GM12878 (cell line): ENCODE measurements at regions not wholly inside any gene's neighbourhood (a gene's known extent, or its start where the extent isn't known, plus 50 kb on each side); places are given as distances from the start of the nearest gene placed in this dataset.

Source experiments
- ATAC-seq: fragments of 200-7000 bp; cut with Tn5 transposase; 3 replicates; pipeline ENCODE4 v1.9.1; 2020; ENCODE audit warnings: mild to moderate bottlenecking, moderate library complexity
- BruUV-seq: library from RNA; stranded (reverse); fragments of 400-500 nt; replicated peaks from 2 replicates; lab custom pipeline; 2021; lab: Mats Ljungman, UMichigan
- CTCF ChIA-PET: fragments of 300-600 bp; sonication (Branson Sonifier 250); formaldehyde crosslinking; extraction: SDS; loops from one replicate; lab custom pipeline; 2021; ENCODE audit warnings: inconsistent platforms; lab: Yijun Ruan, JAX
- POLR2A ChIA-PET: fragments of 350-600 bp; formaldehyde crosslinking; extraction: SDS; loops from one replicate; lab custom pipeline; 2021; ENCODE audit warnings: inconsistent platforms; lab: Charles Lee
- RAD21 ChIA-PET: fragments of 300-600 bp; sonication (Branson Sonifier 250); formaldehyde crosslinking; loops from one replicate; lab custom pipeline; 2023; ENCODE audit warnings: antibody characterized with exemption; ENCODE audit not compliant: unreplicated experiment; lab: Charles Lee
- SMC1A ChIA-PET: fragments of 300-600 bp; sonication (Branson Sonifier 250); formaldehyde crosslinking; loops from one replicate; lab custom pipeline; 2023; ENCODE audit not compliant: unreplicated experiment, uncharacterized antibody; lab: Charles Lee
- DNase-seq: peaks from one replicate; pipeline ENCODE4 v3.0.0-alpha.2; 2011; ENCODE audit warnings: low read depth, low spot score
- FAIRE-seq: peaks from 3 replicates; lab custom pipeline; 2011; peaks lifted over from hg19 to GRCh38; lab: Jason Lieb, UNC
- H2AFZ ChIP-seq: 2 replicates; pipeline ENCODE4 v1.6.0; 2011; ENCODE audit warnings: low read depth, low read length, control low read depth; ENCODE audit not compliant: control insufficient read depth
- H3K27ac ChIP-seq: 2 replicates; pipeline ENCODE4 v1.5.1; 2011; ENCODE audit warnings: control low read depth; ENCODE audit not compliant: control insufficient read depth, insufficient read depth
- H3K27me3 ChIP-seq, 2 experiments: replicated peaks in 1 of 2; 2 replicates each; pipeline versions ENCODE4 v1.6.0 to v1.6.1; 2011; ENCODE audit warnings: low read length in 1 of 2; ENCODE audit not compliant: control insufficient read depth in 2 of 2, insufficient read depth in 2 of 2
- H3K36me3 ChIP-seq, 2 experiments: 2 replicates each; pipeline ENCODE4 v1.5.1; 2011; ENCODE audit warnings: low read length in 1 of 2; ENCODE audit not compliant: control insufficient read depth in 2 of 2, insufficient read depth in 2 of 2
- H3K4me1 ChIP-seq: 2 replicates; pipeline ENCODE4 v1.6.1; 2011; ENCODE audit warnings: mild to moderate bottlenecking, low read length, moderate library complexity, mixed read lengths; ENCODE audit not compliant: control insufficient read depth, insufficient read depth
- H3K4me2 ChIP-seq: 2 replicates; pipeline ENCODE4 v1.6.0; 2011; ENCODE audit warnings: control low read depth; ENCODE audit not compliant: control insufficient read depth, insufficient read depth
- H3K4me3 ChIP-seq: fragments of 200-600 bp; sonication (generic); 2 replicates; pipeline ENCODE4 v1.5.1; 2016
- H3K79me2 ChIP-seq: 2 replicates; pipeline ENCODE4 v1.6.0; 2011; ENCODE audit warnings: low read length; ENCODE audit not compliant: control insufficient read depth, insufficient read depth
- H3K9ac ChIP-seq: 2 replicates; pipeline ENCODE4 v1.8.0; 2011; ENCODE audit warnings: low read length, control low read depth, mixed read lengths; ENCODE audit not compliant: control insufficient read depth, insufficient read depth
- H3K9me3 ChIP-seq: replicated peaks from 3 replicates; pipeline ENCODE4 v1.5.1; 2011; ENCODE audit warnings: mild to moderate bottlenecking, low read length; ENCODE audit not compliant: control insufficient read depth, insufficient read depth
- H4K20me1 ChIP-seq: 2 replicates; pipeline ENCODE4 v1.6.0; 2011; ENCODE audit not compliant: control insufficient read depth, insufficient read depth
- FOXK2 ChIP-seq: fragments of 450-650 bp; IDR thresholded peaks from 2 replicates; pipeline ENCODE4 v1.6.1; 2017; ENCODE audit warnings: mild to moderate bottlenecking, moderate library complexity
- IKZF2 ChIP-seq, 2 experiments: fragments of 450-650 bp; IDR thresholded peaks; 2 replicates each; pipeline ENCODE4 v1.6.1; 2017; ENCODE audit warnings: mild to moderate bottlenecking in 2 of 2, moderate library complexity in 2 of 2
- LARP7 ChIP-seq: fragments of 450-650 bp; IDR thresholded peaks from 2 replicates; pipeline ENCODE4 v1.6.1; 2017; ENCODE audit warnings: mild to moderate bottlenecking
- TARDBP ChIP-seq: IDR thresholded peaks from 2 replicates; pipeline ENCODE4 v1.6.1; 2016; ENCODE audit warnings: borderline replicate concordance
- YBX1 ChIP-seq: fragments of 450-650 bp; IDR thresholded peaks from 2 replicates; pipeline ENCODE4 v1.6.1; 2016; ENCODE audit warnings: antibody characterized with exemption
- ZNF622 ChIP-seq: fragments of 450-650 bp; IDR thresholded peaks from 2 replicates; pipeline ENCODE4 v1.6.1; 2017; ENCODE audit warnings: mild to moderate bottlenecking, inconsistent platforms
- WGBS: methylation state at CpG from one replicate; pipeline ENCODE4 v1.1.6; 2016; ENCODE audit warnings: low lambda C conversion rate; ENCODE audit not compliant: insufficient replicate concordance, insufficient coverage; ENCODE audit errors: missing lambda C conversion rate; 5-methylcytosine and 5-hydroxymethylcytosine counted together
- in situ Hi-C: fragments of 300-500 bp; cut with MboI; formaldehyde crosslinking; loops from 9 replicates; pipeline ENCODE4 v1.14.3; 2018; ENCODE audit warnings: mixed read lengths
- intact Hi-C: fragments of 100-400 bp; cut with micrococcal nuclease; formaldehyde crosslinking; loops from one replicate; pipeline ENCODE4 v1.14.2; 2022; ENCODE audit not compliant: unreplicated experiment
- TF ChIP-seq, protein P1 (sequence below): IDR thresholded peaks from 2 replicates; pipeline ENCODE4 v1.6.1; 2011; ENCODE audit warnings: mild to moderate bottlenecking, low read depth, low read length, moderate library complexity; ENCODE audit not compliant: insufficient replicate concordance
- TF ChIP-seq, protein P2 (sequence below): fragments of 450-650 bp; IDR thresholded peaks from 2 replicates; pipeline ENCODE4 v1.6.1; 2017; ENCODE audit warnings: mild to moderate bottlenecking, moderate library complexity
- TF ChIP-seq, protein P3 (sequence below): IDR thresholded peaks from 2 replicates; pipeline ENCODE4 v1.6.1; 2012; ENCODE audit warnings: improper control_type of control experiment, low read depth, low read length; ENCODE audit not compliant: insufficient replicate concordance
- TF ChIP-seq, protein P4 (sequence below): fragments of 450-650 bp; IDR thresholded peaks from 2 replicates; pipeline ENCODE4 v1.6.1; 2017; ENCODE audit warnings: low read depth, mild to moderate bottlenecking, moderate library complexity
- TF ChIP-seq, protein P5 (sequence below): IDR thresholded peaks from 2 replicates; pipeline ENCODE4 v1.6.1; 2012; ENCODE audit warnings: low read depth, low read length, improper control_type of control experiment

DNA sequence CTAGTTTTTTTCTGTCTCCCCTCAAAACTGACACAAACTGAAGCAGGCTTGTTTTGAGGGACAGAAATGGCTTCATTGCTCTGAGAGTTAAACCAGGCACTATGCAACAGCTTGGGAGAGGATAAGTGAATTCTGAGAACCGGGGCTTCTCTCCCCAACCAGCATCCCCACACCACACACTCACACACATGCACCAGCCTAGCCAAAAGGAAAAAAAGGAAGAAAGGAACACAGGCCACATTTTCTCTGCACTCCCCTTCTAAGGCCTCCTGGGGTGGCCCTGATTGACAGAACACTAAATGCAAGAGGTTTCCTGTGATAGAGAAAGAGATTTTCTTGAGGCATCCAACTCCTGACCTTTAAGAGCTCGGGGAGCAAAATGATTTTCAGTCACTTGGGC lies 177.5 kb downstream of the TLE3 start:
- ChIA-PET RAD21 (no interaction called here), CTCF (no interaction called here), POLR2A (no interaction called here), SMC1A (interaction anchor here (1.0 kb wide), 1 partner anchor 10 kb away, joined by 3 read pairs; no protein-coding TSS in a partner anchor)
- no peak overlapping the region for H3K4me2 ChIP-seq
- no peaks in the 10 kb centered on the region for H3K79me2 ChIP-seq
- no TSS peak for BruUV-seq
- intact Hi-C loops (no loop called here), in situ Hi-C loops (no loop called here)
- no peak overlapping the region for H3K4me3 ChIP-seq
- no peaks in the 10 kb centered on the region for H4K20me1 ChIP-seq
- H3K36me3 ChIP-seq = no peaks in the 10 kb centered on the region
- H3K27me3 ChIP-seq = peaks cover 0 to 3% of the 10 kb centered on the region in 2 experiments; a peak in 3 of 4 replicates
- DNase-seq (no peak), FAIRE-seq (no peak), ATAC-seq (no peak)
- no peak overlapping the region for H3K27ac ChIP-seq
- H3K9me3 ChIP-seq = no peaks in the 10 kb centered on the region; the same call in 1 of the 3 replicates
- no peak overlapping the region for H3K9ac ChIP-seq
- 0% methylated on average over 2 of the region's 2 CpGs for WGBS
- H2AFZ ChIP-seq = no peak overlapping the region
- peaks cover 21% of the 10 kb centered on the region for H3K4me1 ChIP-seq
- TF ChIP-seq TARDBP = no peak
- TF ChIP-seq, protein P1, sequence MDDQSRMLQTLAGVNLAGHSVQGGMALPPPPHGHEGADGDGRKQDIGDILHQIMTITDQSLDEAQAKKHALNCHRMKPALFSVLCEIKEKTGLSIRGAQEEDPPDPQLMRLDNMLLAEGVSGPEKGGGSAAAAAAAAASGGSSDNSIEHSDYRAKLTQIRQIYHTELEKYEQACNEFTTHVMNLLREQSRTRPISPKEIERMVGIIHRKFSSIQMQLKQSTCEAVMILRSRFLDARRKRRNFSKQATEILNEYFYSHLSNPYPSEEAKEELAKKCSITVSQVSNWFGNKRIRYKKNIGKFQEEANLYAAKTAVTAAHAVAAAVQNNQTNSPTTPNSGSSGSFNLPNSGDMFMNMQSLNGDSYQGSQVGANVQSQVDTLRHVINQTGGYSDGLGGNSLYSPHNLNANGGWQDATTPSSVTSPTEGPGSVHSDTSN = no peak
- no peak for TF ChIP-seq ZNF622
- TF ChIP-seq, protein P2, sequence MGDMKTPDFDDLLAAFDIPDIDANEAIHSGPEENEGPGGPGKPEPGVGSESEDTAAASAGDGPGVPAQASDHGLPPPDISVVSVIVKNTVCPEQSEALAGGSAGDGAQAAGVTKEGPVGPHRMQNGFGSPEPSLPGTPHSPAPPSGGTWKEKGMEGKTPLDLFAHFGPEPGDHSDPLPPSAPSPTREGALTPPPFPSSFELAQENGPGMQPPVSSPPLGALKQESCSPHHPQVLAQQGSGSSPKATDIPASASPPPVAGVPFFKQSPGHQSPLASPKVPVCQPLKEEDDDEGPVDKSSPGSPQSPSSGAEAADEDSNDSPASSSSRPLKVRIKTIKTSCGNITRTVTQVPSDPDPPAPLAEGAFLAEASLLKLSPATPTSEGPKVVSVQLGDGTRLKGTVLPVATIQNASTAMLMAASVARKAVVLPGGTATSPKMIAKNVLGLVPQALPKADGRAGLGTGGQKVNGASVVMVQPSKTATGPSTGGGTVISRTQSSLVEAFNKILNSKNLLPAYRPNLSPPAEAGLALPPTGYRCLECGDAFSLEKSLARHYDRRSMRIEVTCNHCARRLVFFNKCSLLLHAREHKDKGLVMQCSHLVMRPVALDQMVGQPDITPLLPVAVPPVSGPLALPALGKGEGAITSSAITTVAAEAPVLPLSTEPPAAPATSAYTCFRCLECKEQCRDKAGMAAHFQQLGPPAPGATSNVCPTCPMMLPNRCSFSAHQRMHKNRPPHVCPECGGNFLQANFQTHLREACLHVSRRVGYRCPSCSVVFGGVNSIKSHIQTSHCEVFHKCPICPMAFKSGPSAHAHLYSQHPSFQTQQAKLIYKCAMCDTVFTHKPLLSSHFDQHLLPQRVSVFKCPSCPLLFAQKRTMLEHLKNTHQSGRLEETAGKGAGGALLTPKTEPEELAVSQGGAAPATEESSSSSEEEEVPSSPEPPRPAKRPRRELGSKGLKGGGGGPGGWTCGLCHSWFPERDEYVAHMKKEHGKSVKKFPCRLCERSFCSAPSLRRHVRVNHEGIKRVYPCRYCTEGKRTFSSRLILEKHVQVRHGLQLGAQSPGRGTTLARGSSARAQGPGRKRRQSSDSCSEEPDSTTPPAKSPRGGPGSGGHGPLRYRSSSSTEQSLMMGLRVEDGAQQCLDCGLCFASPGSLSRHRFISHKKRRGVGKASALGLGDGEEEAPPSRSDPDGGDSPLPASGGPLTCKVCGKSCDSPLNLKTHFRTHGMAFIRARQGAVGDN = no peak
- TF ChIP-seq YBX1 = no peak
- TF ChIP-seq, protein P3, sequence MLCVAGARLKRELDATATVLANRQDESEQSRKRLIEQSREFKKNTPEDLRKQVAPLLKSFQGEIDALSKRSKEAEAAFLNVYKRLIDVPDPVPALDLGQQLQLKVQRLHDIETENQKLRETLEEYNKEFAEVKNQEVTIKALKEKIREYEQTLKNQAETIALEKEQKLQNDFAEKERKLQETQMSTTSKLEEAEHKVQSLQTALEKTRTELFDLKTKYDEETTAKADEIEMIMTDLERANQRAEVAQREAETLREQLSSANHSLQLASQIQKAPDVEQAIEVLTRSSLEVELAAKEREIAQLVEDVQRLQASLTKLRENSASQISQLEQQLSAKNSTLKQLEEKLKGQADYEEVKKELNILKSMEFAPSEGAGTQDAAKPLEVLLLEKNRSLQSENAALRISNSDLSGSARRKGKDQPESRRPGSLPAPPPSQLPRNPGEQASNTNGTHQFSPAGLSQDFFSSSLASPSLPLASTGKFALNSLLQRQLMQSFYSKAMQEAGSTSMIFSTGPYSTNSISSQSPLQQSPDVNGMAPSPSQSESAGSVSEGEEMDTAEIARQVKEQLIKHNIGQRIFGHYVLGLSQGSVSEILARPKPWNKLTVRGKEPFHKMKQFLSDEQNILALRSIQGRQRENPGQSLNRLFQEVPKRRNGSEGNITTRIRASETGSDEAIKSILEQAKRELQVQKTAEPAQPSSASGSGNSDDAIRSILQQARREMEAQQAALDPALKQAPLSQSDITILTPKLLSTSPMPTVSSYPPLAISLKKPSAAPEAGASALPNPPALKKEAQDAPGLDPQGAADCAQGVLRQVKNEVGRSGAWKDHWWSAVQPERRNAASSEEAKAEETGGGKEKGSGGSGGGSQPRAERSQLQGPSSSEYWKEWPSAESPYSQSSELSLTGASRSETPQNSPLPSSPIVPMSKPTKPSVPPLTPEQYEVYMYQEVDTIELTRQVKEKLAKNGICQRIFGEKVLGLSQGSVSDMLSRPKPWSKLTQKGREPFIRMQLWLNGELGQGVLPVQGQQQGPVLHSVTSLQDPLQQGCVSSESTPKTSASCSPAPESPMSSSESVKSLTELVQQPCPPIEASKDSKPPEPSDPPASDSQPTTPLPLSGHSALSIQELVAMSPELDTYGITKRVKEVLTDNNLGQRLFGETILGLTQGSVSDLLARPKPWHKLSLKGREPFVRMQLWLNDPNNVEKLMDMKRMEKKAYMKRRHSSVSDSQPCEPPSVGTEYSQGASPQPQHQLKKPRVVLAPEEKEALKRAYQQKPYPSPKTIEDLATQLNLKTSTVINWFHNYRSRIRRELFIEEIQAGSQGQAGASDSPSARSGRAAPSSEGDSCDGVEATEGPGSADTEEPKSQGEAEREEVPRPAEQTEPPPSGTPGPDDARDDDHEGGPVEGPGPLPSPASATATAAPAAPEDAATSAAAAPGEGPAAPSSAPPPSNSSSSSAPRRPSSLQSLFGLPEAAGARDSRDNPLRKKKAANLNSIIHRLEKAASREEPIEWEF = no peak
- TF ChIP-seq LARP7 = no peak
- no peak for TF ChIP-seq IKZF2 (IDR thresholded peaks at IDR 0.05)
- TF ChIP-seq, protein P4, sequence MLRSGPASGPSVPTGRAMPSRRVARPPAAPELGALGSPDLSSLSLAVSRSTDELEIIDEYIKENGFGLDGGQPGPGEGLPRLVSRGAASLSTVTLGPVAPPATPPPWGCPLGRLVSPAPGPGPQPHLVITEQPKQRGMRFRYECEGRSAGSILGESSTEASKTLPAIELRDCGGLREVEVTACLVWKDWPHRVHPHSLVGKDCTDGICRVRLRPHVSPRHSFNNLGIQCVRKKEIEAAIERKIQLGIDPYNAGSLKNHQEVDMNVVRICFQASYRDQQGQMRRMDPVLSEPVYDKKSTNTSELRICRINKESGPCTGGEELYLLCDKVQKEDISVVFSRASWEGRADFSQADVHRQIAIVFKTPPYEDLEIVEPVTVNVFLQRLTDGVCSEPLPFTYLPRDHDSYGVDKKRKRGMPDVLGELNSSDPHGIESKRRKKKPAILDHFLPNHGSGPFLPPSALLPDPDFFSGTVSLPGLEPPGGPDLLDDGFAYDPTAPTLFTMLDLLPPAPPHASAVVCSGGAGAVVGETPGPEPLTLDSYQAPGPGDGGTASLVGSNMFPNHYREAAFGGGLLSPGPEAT = no peak
- TF ChIP-seq, protein P5, sequence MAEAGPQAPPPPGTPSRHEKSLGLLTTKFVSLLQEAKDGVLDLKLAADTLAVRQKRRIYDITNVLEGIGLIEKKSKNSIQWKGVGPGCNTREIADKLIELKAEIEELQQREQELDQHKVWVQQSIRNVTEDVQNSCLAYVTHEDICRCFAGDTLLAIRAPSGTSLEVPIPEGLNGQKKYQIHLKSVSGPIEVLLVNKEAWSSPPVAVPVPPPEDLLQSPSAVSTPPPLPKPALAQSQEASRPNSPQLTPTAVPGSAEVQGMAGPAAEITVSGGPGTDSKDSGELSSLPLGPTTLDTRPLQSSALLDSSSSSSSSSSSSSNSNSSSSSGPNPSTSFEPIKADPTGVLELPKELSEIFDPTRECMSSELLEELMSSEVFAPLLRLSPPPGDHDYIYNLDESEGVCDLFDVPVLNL = no peak
- no peak for TF ChIP-seq FOXK2
